ENCODE measurements at regions not wholly inside any gene's neighbourhood (a gene's known extent, or its start where the extent isn't known, plus 50 kb on each side); places are given as distances from the start of the nearest gene placed in this dataset.
"Not testable (repeated sequence)": the region's sequence is repeated elsewhere in the genome, so short reads cannot be mapped to it uniquely, and the experiment has no call there.

- DNase-seq: no peak
Measured at GRCh38 chr17:13788385-13788784, 186.7 kb upstream of the HS3ST3A1 start.

GRCh38 chr17:13792314-13792713 is 190.6 kb upstream of the HS3ST3A1 start:
- no peak for DNase-seq

- DNase-seq: no peak
Measured at GRCh38 chr17:13793951-13794350, 192.2 kb upstream of the HS3ST3A1 start.

- no peak for DNase-seq
Measured at GRCh38 chr17:13797863-13798262, 196.1 kb upstream of the HS3ST3A1 start.

GRCh38 chr17:13806092-13806491 is 204.4 kb upstream of the HS3ST3A1 start:
- no peak for DNase-seq

GRCh38 chr17:13807103-13807502 is 205.4 kb upstream of the HS3ST3A1 start:
- DNase-seq: no peak

- DNase-seq: no peak
Measured at GRCh38 chr17:13812350-13812749, 210.6 kb upstream of the HS3ST3A1 start.

- no peak for DNase-seq
Measured at GRCh38 chr17:13813347-13814240, 211.9 kb upstream of the HS3ST3A1 start.

GRCh38 chr17:13822700-13823099 is 221.0 kb upstream of the HS3ST3A1 start:
- no peak for DNase-seq

- no peak for DNase-seq
Measured at GRCh38 chr17:13825526-13826040, 223.9 kb upstream of the HS3ST3A1 start.

GRCh38 chr17:13827118-13827517 is 225.4 kb upstream of the HS3ST3A1 start:
- peak; percentile 71 for DNase-seq

- DNase-seq: no peak
Measured at GRCh38 chr17:13833921-13834320, 232.2 kb upstream of the HS3ST3A1 start.

GRCh38 chr17:13835151-13835550 is 233.4 kb upstream of the HS3ST3A1 start:
- DNase-seq: no peak

GRCh38 chr17:13837417-13837816 is 231.9 kb upstream of the COX10 start:
- DNase-seq: no peak

- peak; percentile 5 for DNase-seq
Measured at GRCh38 chr17:13840254-13840653, 229.1 kb upstream of the COX10 start.

- DNase-seq: no peak
Measured at GRCh38 chr17:13843862-13844635, 225.3 kb upstream of the COX10 start.

- DNase-seq: no peak
Measured at GRCh38 chr17:13851889-13852288, 217.4 kb upstream of the COX10 start.

- not testable (repeated sequence) for DNase-seq
Measured at GRCh38 chr17:13855730-13856129, 213.6 kb upstream of the COX10 start.

GRCh38 chr17:13862346-13862745 is 207.0 kb upstream of the COX10 start:
- no peak for DNase-seq

GRCh38 chr17:13863436-13863835 is 205.9 kb upstream of the COX10 start:
- DNase-seq: no peak

GRCh38 chr17:13864521-13864920 is 204.8 kb upstream of the COX10 start:
- no peak for DNase-seq

GRCh38 chr17:13865650-13866049 is 203.7 kb upstream of the COX10 start:
- no peak for DNase-seq

GRCh38 chr17:13869331-13869940 is 199.9 kb upstream of the COX10 start:
- DNase-seq: no peak

All from activated CD4-positive, alpha-beta T cell treated with anti-CD3 and anti-CD28 coated beads, Interleukin-10, Interleukin-2, amounts not matched to agents 100 ng/mL and 50 ng/mL, durations not matched to agents 16 hours and 8 hours (primary cell).